Fibroblast of skin of left biceps (primary cell): ENCODE measurements at regions not wholly inside any gene's neighbourhood (a gene's known extent, or its start where the extent isn't known, plus 50 kb on each side); places are given as distances from the start of the nearest gene placed in this dataset.
"Not testable (repeated sequence)": the region's sequence is repeated elsewhere in the genome, so short reads cannot be mapped to it uniquely, and the experiment has no call there.

ENCODE experiments used
- DNase-seq, 2 experiments: peaks; one replicate each; pipeline ENCODE4 v3.0.0-alpha.2; 2013; ENCODE audit warnings: low read depth in 2 of 2

- no peak for DNase-seq
Observed at GRCh38 chr3:194880940-194881925, 195.6 kb downstream of the FAM43A start.

GRCh38 chr3:194884649-194885315, 199.1 kb downstream of the FAM43A start:
- DNase-seq: no peak

GRCh38 chr3:194885766-194886165, 200.1 kb downstream of the FAM43A start:
- no peak for DNase-seq

- DNase-seq: no peak
Observed at GRCh38 chr3:194886836-194887235, 201.2 kb downstream of the FAM43A start.

GRCh38 chr3:194888062-194888461, 202.4 kb downstream of the FAM43A start:
- DNase-seq: not testable (repeated sequence)

DNA sequence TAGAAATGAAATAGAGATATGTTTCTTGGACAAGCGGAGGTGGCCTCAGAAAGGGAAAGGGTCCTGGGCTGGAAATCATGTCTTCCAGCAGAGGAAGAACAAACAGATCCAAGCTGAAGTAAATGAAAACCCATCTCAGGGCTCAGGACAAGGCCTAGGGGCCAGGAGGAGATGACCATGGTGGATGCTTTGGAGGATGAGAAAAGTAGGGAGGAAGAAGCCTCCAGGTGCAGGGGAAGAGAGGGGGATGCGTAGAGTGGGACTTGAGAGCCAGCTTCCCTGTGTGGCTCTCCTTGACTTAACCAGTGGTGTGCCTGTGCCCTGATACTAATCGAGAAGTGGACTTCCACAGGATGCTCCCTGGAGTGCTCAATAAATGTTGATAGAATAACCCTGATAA, 203.2 kb downstream of the FAM43A start:
- DNase-seq: no peak

DNA sequence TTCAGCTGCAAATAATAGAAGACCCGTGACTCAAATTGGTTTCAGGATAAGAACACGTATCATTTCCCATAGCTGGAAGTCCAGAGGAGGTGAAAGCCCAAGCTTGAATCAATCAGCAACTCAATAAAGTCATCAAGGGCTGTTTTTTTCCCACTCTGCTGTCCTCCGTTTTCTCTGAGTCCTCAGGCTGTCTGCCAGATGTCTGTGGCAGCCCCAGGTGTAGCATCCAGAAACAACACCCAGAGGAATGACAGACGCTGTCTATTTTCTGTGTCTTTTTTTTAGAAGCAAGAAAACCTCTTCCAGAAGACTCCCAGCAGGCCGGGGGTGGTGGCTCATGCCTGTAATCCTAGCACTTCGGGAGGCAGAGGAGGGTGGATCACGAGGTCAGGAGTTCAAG, 204.4 kb downstream of the FAM43A start:
- no peak for DNase-seq

DNA sequence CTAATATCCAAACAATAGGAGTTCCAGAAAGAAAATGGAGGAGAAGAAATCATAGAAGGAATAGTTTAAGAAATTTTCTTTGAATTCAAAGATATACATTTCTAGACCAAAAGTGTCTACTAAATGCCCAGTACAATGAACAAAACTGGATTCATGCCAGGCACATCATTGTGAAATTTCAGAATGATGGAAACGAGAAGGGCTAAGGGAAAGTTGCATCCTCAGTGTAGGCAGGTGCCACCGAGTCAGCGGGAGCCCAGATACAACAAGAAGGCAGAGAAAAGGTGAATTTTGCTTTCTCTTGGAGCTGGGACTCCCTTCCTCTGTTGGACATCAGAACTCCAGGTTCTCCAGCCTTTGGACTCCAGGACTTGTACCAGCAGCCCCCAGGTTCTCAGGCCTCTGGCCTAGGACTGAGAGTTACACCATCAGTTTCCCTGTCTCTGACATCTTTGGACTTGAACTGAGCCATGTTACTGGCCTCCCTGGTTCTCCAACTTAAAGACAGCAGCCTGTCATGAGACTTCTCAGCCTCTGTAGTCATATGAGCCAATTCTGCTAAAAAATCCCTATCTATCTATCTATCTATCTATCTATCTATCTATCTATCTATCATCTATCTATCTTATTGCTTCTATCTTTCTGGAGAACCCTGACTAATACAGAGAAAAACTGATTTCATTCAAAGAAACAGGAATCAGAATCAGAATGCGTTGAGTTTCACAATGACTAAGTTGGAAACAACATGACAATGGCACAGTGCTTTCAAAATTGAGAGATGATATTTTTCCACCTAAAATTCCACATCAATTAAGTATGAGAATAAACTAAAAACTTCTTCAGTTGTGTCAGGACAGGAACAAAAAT, 207.7 kb downstream of the FAM43A start:
- no peak for DNase-seq

DNA sequence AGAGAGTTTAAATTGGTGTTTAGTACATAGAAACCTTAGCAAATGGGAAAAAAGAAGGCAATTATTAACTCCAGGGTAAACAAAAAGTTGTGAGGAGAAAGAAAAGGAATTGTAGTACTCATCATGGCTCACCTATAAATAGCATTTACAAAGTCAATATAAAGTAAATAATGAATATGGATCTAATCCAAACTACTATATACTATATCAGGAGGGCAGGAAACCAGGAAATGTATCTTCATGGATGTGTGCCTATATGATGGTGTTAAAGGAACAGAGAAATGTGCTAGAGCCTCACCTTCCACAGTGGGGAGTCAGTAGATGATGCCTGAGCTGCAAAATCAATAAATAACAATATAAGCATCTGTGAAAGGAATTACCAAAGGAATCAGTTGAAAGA, 208.9 kb downstream of the FAM43A start:
- no peak for DNase-seq

DNA sequence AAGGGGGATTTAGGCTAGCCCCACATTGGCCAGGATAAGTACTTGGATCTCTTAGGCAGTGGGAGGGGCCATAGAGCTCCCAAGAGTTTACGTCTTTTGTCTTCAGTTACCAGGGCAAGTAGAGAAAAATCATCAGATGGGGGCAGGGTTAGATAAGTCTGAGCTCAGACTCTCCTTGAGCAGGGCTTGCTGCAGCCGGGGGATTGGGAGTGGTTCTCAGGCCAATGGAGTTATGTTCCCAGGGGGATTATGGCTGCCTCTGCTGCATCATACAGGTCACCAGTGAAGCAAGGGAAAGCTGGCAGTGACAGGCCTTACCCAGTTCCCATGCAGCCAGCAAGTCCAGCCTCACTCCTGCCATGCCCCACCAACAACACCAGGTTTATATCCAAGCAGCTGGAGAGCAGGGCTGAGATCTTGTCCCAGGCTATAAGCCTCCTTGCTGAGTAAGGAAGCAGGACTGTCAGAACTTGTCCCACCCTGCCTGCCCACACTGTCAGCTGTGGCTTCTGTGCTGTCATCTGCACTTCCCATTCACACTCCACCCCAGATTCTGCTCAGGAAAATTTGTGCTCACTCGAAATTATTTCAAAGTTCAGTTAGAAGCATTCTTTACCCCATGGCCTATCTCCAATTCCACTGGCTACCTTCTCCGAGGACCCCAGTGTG, 215.3 kb downstream of the FAM43A start:
- DNase-seq: no peak

DNA sequence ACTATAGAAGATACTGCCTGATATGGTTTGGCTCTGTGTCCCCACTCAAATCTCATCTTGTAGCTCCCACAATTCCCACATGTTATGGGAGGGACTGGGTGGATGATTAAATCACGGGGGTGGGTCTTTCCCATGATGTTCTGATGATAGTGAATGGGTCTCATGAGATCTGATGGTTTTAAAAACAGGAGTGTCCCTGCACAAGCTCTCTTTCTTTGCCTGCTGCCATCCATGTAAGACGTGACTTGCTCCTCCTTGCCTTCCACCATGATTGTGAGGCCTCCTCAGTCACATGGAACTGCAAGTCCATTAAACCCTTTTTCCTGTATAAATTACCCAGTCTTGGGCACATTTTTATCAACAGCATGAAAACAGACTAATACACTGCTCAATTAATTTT, 217.8 kb downstream of the FAM43A start:
- not testable (repeated sequence) for DNase-seq

DNA sequence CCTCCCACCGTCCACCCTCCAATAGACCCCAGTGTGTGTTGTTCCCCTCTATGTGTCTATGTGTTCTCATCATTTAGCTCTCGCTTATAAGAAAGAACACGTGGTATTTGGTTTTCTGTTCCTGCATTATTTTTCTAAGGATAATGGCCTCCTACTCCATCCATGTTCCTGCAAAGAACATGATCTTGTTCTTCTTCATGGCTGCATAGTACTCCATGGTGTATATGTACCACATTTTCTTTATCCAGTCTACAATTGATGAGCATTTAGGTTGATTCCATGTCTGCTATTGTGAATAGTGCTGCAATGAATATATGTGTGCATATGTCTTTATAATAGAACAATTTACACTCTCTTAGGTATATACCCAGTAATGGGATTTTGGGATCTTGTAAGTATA, 219.3 kb downstream of the FAM43A start:
- not testable (repeated sequence) for DNase-seq

DNA sequence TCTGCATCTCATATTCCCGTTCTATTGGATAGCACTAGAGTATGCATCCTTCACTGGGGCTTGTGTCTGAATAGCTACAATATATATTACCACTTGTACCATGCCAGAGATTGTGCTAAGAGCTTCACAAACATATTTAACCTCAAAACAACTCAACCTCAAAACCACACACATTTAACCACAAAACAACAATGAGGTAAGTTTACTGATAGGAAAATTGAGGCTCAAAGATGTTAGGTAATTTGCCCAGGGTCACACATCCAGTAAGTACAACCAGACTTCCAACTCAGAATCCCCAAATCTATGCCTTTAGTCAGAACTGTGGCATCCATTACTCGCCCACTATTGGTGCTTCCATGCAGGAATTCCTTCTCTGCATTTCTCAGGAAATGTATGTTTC, 220.0 kb downstream of the FAM43A start:
- DNase-seq: peak; percentile 12 to 17

- DNase-seq: no peak
Observed at GRCh38 chr3:194906229-194906629, 220.5 kb downstream of the FAM43A start.

DNA sequence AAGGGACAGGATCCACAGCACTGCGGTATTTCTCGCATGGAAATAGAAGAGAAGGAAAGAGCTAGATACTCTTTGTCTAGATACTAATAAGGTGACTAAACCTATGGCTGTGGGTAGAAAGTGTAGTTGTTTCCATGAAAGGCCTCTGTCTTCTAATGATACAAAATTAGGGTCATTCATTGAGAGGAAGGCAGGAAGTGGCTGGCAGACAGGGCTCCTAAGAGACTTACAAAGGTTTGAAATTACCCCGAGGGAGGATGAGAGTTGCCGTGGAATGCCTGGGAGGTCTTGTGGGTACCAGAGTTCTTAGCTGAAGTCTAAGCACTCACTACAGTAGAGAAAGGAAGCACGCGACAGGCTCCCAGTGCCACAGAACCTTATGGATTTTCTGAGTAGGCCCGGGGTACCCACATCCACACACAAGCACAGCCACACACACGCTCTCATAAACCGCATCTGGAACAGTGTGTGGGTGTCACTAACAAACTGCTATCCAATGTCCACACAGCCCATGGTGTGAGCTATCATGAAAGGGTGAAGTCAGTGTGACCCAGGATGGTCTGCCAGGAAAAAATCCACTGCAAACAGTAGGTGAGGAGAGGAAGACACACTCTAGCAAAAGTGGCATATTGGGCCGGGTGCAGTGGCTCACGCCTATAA, 221.4 kb downstream of the FAM43A start:
- no peak for DNase-seq

GRCh38 chr3:194907811-194908210, 222.1 kb downstream of the FAM43A start:
- no peak for DNase-seq

GRCh38 chr3:194908496-194908895, 222.8 kb downstream of the FAM43A start:
- no peak for DNase-seq

DNA sequence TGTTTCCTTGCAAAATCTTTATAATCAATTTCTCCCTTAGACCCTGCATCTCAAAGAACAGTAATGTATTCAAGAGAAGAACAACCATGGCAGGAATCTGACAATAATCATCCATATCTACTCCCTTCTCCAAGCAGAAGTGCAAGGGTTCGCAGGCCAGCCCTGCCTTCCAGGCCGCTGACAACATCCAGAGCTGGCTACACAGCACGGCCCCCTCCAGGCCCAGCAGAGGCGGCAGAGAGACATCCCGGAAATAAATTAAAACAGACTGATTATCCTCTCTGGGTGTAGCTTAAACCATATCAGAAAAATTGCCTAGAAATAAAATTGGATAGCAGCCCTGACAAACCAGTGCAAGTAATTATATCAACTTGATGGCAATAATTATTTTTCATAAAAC, 223.3 kb downstream of the FAM43A start:
- no peak for DNase-seq

- no peak for DNase-seq
Observed at GRCh38 chr3:194910414-194910984, 224.8 kb downstream of the FAM43A start.

- DNase-seq: no peak
Observed at GRCh38 chr3:194913316-194913715, 227.6 kb downstream of the FAM43A start.

DNA sequence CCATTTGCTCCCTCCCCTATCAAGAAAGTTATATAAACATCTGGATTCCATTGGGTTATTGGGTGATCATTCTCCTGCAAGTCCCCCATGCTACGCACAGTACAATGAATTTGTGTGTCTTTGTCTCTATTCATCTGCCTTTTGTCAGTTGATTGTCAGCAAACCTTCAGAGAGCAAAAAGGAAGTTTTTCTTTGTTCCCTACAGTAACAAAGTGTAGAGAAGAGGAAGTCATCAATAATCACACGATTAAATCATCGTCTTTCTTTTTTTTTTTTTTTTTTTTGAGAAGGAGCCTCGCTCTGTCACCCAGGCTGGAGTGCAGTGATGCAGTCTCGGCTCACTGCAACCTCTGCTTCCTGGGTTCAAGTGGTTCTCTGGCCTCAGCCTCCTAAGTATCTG, 239.2 kb downstream of the FAM43A start:
- DNase-seq: not testable (repeated sequence)
